GM19043 (cell line): ENCODE measurements at regions not wholly inside any gene's neighbourhood (a gene's known extent, or its start where the extent isn't known, plus 50 kb on each side); places are given as distances from the start of the nearest gene placed in this dataset.

Experiments used
- ATAC-seq: cut with Tn5 transposase; IDR thresholded peaks from one replicate; pipeline ENCODE4 v1.9.1; 2021; ENCODE audit warnings: low read depth; ENCODE audit not compliant: unreplicated experiment

DNA sequence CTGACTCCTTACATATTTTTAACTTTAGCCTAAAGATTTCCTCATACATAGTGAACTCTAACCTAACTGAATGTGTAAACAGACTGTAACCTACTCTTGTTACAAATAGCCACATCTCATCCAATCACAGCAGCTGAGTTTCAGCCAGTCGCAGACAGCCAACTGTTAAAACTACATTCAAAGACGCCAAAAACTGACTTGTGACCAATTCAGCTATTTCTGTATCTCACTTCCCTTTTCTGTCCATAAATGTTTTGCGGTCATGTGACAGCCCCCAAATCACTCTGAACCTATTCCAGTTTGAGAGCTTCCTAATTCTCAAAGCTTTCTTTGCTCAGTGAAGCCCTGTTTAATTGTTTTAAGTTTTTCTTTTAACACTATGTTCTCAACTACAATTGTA is 2731.9 kb downstream of the ARAP2 start:
- ATAC-seq, result no peak

DNA sequence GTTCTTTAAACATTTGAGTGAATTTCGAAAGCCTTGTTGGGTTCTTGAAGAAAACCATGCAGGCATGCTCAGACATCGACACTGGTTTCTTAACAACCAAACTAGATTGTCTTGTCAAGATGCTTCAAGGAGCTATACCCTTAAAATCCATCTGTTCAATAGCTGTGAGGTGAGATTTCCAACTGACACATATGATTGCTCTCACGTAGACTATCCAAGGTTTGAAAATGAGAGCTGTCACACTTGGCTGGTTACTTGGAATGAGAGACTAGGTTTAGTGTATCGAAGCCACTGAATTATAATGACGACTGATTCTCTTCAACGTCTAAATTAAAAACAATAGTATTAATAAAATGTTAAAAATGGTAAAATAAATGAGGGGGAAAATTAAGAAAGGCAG is 2725.5 kb downstream of the ARAP2 start:
- ATAC-seq, result no peak

DNA sequence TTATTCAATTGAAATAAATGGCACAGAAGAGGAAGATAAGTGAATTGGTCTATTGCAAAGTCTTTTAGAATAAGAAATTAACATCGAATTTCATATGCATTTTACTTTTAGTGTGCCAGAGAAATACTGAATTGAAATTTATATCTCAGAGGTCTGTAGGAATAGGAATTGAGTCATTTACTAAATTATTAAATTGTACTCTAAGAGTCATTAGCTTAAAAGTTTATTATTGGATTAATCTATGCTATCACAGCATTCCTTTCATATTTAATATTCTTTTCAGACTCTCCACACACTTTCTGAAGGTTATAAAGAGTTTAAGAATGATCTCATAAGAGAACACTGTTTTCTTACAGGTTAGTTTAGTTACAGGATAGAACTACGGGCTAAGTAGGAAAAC is 2711.5 kb downstream of the ARAP2 start:
- ATAC-seq, result no peak

DNA sequence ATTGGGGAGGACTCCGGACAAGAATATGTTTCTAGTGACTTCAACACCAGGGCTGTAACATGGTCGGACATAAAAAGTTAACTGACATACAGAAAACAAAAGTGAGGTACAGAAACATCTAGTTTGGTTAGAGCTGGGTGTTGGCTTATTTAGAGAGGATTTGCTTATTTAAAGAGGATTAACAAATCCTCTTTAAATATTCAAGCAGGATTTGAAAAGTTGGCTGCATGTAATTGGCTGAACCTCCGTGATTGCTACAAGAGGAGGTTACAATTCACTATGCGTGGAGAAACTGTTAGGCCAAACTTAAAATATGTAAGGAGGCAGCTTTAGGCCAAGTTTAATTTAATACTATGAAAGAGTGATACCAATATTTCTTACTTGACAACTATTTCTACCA is 2707.4 kb downstream of the ARAP2 start:
- ATAC-seq, result no peak

DNA sequence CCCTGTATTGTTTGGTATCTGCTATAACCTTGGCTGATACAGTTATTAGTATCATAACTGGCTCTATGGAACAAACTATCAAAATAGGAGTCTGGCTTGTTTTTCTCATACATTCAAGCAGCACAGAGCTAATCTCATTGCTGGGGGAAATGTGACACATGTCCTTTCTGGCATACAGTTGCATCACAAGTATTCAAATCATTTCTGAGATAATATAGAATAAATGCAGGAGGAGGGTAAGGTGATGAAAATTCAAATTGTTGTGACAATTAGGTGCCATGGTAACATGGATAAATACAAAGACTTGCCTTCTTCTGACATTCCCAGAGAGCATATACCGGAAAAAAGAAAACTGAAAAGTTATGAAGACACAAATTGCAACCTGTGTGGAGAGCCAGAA is 2706.8 kb downstream of the ARAP2 start:
- ATAC-seq, result no peak

DNA sequence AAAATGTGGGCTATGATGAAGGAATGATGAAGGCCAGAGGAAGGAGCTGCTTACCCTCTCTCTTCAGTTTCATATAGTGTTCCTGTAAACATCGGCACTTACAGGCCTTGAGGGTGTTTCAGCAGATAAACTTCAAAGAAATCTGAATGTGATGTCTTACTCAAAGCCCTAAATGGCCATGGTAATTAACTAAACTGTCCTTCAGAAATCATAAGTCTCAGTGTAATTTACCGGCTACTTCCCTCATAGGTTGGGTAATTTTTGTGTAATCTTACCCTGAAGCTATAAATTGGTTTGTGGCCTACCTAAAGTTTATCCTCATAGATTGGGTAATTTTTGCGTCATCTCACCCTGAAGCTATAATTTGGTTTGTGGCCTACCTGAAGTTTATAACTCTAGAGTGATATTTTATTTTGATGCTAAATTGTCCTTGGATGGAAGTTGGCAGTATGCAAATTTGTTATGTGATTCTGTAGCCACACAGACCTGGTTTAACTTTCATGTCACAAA is 2700.3 kb downstream of the ARAP2 start:
- ATAC-seq, result no peak

DNA sequence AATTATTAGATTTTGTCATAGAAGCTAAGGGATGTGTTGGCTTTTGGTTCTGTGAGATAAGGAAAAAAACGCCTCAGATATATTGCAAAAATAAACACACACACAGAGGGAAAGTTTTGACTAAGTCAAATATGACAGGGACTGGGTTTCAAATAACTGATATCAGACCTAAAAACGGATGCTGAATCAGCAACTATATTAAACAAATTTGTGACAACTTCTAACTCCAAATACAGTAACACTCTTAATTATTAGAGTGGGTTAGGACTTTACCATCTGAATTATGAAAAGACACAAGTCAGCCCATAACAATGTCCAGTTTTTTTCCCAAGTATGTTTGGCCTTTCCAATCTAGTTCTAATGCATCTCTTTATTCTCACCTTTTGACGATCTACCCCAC is 2693.1 kb downstream of the ARAP2 start:
- ATAC-seq, result no peak

DNA sequence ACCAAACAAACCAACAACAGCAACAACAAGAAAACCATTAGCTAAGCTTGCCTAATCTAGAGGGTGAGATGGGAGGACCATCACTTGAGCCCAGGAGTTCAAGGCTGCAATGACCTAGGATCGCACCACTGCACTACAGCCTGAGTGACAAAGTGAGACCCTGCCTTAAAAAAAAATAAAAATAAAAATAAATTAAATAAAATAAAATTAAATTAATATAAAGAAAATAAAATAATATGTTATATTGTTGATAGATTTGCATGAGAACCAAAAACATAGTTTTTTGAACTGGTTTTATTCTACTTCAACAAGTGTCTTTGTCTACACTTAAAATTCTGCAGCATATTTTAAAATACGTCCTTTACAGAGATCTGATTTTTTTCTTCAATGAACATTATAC is 2683.1 kb downstream of the ARAP2 start:
- ATAC-seq, result no peak

DNA sequence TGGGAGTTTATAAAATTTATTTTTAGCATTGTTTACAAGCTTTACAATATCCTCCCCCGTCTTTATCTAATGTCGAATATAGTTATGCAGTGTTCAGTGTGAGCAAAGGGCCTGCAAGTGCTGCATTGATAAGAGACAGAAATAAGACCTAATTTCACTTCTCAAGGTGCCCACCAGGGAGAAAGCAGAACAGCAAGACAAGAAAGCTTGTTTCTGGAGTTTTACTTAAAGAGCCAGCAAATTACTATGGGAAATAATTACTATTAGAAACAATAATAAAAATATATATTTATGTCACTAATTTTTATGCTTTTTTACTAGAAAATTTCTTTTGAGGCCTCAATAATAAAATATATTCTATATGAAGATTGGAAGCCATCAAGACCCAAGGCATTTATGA is 2677.7 kb downstream of the ARAP2 start:
- ATAC-seq, result no peak

DNA sequence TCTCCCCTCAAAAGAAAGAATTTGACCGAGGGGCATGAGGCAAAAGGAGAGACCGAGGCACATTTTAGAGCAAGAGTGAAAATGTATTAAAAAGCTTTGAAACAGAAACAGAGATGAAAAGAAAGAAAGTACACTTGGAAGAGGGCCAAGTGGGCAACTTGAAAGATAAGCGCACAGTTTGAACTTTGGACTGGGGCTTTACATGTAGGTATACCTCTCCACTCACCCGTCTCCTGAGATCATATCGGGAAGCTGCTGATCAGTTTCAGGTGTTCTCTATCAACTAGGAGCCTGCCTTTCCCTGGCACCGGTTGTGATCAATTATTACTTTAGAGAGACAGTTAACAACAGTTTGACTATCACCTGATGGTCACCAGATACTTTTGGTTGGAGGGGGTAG is 2666.5 kb downstream of the ARAP2 start:
- ATAC-seq, result no peak

DNA sequence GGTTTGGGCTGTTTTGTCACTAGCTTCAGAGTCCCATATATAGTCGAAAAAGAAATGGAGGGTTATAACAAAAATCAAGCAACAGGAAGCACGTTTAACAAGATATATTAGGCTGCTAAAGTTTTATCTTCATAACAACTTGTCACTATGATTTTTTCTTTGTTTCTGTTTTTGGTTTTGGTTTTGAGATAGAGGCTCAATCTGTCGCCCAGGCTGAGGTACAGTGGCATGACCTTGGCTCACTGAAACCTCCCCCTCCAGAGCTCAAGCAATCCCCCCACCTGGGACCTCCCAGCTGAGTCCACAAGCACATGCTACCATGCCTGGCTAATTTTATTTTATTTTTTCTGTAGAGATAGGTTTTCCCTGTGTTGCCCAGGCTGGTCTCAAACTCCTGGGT is 2664.4 kb downstream of the ARAP2 start:
- ATAC-seq, result no peak

DNA sequence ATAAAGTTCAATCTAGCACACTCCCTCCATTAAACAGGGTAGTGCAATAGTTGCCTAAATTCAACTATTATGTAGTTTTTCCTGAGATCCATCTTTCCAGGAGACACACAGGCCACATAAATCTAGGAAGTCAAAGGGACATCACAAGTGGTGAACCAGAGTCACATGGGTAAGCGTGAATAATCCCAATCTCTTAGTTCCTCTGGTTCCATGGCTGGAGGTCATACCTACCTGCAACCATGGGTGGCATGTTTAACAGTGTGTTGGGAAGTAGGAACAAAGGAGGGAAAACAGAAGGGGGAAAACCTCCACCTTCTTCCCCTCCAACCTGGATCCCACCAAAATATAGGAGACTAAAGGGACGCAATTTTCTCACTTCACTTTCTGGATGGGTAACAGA is 2651.6 kb downstream of the ARAP2 start:
- no peak for ATAC-seq

DNA sequence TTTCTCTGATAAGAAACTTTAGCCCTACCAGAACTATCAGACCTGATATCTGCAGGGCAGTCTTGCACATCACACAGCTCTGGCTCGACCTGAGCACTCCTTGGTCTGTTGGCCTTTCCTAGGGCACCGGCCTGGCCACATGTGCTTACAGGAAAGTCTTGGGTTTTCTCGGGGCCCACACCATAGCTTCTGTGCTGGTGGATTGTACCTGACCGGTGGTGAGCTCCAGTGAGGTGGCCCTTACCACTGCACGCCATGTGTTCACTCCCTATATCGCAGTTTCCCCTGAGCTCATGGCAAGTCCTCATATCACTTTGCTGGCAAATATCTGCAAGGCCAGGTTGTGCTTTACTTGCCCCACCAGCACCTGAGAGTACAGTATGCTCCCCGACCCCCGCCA is 2637.4 kb downstream of the ARAP2 start:
- ATAC-seq, result no peak

DNA sequence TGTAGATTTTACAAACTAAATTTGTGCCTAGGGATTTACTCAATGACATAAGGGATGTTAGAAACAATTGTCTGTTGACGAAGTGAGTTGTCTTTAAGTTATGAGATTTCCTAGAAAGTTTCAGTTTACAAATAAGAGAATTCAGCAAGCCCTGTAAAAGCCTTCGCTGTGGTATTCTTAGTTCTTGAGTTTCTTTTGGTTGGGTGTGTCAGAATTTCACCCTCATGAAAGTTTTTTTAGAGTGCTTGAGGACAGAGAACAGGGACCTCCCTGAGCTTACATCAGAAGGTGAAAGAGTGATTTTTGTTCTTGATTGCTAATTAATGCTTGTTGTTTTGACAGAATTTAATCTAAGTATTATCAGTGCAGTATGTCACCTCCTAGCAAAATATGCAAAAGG is 2628.2 kb downstream of the ARAP2 start:
- ATAC-seq, result no peak

DNA sequence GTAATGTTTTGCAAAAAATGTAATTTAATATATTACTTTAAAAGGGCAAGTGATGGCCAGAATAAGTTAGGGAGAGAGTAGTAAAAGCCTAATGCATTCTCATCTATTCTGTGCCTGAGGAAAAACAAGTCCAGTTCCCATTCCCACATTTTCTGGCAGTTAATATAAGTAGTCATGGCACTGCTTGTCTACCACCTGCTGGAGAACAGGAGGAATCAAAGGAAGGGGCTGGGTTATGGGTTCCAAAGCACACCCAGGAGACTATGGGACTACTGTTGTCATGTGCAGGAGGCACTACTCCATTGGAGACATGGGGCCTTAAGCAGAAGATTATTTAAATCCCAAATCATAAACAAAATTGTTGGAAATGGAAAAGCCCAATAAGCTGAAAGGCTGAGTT is 2618.6 kb downstream of the ARAP2 start:
- no peak for ATAC-seq

DNA sequence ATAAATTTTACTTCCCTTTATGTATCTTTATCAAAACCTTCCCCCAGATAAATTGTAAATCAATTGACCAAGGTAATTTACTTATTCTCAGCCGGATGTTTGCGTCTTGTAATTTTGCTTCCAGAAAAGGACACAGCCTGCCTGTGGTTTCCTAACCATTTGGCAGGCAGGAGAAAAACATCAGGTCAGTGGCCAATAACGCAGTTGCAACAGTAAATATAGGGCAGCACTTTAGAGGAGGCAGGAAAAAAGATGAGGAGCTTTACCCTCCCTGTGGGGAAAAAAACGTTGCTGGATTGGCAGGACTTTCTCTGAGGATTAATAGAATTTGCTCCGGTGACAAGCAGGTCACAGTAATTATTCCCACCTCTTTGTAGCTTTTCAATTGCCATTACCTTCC is 2618.1 kb downstream of the ARAP2 start:
- no peak for ATAC-seq

DNA sequence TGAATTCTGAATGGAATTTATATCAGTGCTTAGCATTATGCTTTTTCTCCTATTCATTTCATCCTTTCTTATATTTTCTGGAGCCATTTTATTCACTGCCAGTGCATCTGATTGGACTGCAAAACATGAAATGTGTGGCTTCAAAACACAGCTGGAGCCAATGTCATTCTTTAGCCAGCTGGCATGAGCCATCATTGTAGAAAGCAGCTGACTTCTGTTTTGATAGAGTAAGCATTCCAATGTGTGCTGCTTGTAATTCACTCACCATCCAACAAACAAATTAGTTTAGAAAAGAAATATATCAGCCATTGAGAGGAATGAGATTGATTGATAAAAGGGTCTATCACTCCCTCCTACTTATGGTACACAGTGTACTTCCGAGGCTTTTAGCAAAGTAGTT is 2616.0 kb downstream of the ARAP2 start:
- no peak for ATAC-seq

DNA sequence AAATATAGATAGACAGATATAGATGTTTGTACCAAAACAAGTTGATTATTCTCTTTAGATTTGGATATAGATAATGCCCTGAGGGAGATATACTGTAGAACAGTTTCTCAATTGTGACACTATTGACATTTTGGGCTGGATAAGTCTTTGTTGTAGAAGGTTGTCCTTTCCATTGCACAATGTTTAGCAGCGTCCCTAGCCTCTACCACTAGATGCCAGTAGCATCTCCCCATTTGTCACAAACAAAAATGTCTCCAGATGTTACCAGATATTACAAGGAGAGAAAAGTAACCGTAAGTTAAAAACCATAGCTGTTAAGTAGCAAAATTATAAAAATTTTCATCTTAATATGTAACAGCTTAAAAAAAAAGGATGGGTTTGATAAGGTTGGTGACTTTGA is 2595.3 kb downstream of the ARAP2 start:
- ATAC-seq, result no peak

DNA sequence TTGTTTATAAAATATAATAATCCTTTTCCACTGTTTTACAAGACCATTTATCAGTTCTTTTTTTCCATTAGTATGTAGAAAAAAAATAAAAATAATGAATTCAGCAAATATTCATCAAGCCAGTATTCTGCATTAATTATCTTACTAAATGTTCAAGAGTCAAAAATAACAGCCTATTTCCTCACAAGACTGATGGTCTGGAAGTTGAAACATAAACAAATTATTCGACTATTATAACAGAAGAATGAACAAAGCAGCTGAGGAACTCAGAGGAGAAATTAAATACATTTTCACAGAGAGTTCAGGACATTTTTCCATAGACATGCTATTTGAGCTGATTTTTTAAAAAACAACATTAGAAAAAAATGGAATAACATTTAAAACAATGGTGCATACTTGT is 2594.8 kb downstream of the ARAP2 start:
- ATAC-seq, result no peak

DNA sequence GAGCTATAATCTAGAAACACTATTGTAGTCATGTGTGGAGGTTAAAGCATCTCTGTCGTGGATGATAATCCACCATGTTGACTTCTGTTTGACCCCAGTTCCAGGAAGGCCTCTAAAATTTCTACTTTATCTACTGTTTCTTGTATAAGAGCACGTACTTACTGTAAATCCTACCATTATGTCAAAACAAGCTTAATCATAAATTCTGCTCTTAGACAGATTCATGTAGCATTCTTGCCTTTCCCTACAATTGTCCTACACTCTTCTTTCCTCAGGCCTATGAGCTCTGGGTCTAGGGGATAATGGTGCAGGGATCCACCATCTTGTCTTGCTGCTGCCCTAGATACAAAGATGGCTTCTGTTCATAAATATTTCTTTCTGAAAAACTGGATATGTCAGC is 2594.3 kb downstream of the ARAP2 start:
- no peak for ATAC-seq

DNA sequence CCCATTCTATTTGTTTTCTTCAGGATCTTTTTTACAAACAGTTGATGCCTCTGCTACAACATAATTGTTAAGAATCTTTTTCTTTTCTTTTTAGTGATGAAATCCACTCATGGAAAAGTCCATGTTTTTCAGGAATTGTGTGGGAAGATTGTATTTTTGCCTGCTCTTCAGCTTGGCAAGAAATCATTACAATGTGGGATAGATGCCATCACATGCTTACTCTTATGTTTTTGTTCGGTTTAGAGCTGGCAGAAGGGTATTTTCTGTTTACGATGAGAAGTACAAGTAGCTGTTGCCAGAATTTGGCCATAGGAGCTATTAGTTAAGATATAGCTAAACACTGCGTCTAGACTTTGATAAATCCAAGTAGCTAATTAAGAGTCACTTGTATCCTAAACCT is 2585.3 kb downstream of the ARAP2 start:
- ATAC-seq, result no peak

DNA sequence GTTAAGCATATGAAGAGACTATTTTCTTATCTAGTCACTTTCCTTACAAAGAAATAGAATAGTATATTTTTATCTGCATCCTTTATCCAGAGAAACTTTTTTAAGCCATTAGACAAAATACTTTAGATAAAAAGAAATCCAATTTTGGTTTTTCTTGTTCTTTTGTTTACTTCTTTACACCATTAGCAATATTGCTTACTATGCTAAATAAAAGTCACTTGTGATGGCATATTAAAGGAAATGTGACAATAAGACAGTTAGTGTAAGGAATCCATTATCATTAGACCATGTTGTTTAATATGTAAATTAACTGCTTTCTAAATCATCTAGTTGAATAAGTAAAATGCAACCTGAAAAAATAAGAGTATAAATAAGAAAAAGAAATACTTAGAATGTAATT is 2582.7 kb downstream of the ARAP2 start:
- no peak for ATAC-seq

DNA sequence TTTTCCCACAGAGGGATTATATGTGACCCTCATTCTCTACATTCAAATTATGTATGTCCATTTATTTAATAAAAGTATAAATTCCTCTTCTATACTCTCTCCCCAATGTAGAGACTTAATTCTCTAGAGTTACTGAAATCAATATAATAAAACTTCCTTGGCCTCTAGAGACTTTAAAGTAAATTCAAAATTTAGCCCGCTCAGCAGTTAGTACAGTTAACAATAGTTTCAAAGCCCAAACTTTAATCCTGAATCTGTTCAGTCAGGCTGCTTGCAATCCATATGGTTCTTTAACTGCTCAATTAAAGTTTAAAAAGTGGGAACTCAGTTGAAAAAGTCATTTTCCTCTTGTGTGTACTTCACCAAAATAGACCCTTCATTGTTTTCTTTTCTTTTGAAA is 2558.4 kb downstream of the ARAP2 start:
- no peak for ATAC-seq

DNA sequence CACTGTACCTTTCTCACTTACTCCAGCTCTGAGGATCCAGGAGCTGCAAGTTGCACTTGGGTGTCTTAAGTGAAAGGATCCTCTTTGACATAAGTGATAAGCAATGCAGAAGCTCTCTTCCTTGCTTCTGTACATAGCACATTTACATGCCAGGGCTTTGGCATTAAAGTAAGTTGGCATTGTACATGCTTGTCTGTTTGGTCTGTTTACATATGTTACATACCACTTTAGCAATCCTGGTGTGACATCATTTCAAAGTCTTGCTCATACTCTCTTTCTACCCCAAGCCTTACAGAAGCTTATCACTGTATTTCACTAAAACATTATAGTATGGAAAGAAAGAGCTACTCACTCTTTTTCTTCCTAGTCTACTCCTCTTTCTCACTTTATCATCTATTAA is 2548.3 kb downstream of the ARAP2 start:
- ATAC-seq, result no peak
